GM06990 (cell line): ENCODE measurements at regions not wholly inside any gene's neighbourhood (a gene's known extent, or its start where the extent isn't known, plus 50 kb on each side); places are given as distances from the start of the nearest gene placed in this dataset.

Source experiments
- DNase-seq: peaks from one replicate; pipeline ENCODE4 v3.0.0-alpha.2; 2011; ENCODE audit not compliant: insufficient read length; ENCODE audit errors: extremely low read depth
- H3K27me3 ChIP-seq: replicated peaks from 2 replicates; pipeline ENCODE4 v1.6.0; 2011; ENCODE audit warnings: low read length; ENCODE audit not compliant: control insufficient read depth, insufficient read depth
- H3K36me3 ChIP-seq: 2 replicates; pipeline ENCODE4 v1.5.1; 2011; ENCODE audit warnings: low read length; ENCODE audit not compliant: control insufficient read depth, insufficient read depth
- H3K4me3 ChIP-seq: replicated peaks from 2 replicates; pipeline ENCODE4 v1.5.1; 2011; ENCODE audit warnings: low read depth, mild to moderate bottlenecking, control low read depth, low read length
- CTCF ChIP-seq: IDR thresholded peaks from 2 replicates; pipeline ENCODE4 v1.5.1; 2011; ENCODE audit warnings: low read length, control low read depth, mild to moderate bottlenecking, inconsistent platforms; ENCODE audit not compliant: insufficient read depth, poor library complexity, severe bottlenecking

DNA sequence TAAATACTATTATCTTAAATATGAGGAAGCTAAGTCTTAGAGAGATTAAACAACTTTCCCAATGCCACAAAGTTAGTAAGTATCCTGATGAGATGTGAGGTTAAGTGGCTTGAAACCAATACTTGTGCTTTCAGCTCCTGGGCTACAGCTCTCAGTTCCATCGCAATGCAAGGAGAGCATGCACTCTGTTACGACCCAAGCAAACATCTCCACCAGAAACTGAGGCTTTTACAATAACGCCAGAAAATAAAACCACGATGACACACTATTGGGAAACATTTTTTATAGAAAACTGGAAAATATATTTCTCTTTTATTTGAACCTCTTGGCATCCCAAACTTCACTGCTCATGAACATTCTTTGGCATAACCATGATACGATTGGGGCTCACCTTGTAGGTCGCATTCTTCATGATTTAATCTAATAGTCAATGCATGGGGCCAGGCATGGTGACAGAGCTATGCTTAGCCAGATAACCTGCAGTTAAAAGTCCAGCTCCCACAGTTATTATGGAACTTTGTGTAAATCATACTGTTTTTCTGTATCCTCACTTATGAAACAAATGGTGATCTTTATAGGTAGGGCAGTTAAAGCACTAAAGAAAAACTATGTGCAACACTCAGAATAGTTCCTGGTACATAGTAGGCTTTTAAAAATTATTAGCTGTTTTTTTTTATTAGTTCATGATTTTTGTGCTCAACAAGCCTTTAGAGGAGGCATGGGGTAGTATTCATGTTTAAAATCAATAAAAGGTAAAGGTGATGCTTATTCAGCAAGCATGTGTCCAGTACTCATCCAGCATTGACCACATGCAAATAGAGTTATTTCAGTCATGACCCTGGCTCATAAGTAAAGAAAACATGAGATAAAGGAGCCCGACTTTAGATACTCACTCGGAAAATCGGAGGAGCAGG lies 238.3 kb upstream of the TRIB2 start:
- TF ChIP-seq CTCF, result no peak
- DNase-seq, result no peak
- no peaks in the 10 kb centered on the region for H3K36me3 ChIP-seq

GRCh38 chr2:12479065-12479601 lies 237.6 kb upstream of the TRIB2 start:
- Histone ChIP-seq H3K4me3 (no peak overlapping the region), H3K36me3 (no peaks in the 10 kb centered on the region), H3K27me3 (no peaks in the 10 kb centered on the region)
- no peak for TF ChIP-seq CTCF
- no peak for DNase-seq

More for the DNA sequence above, 238.3 kb upstream of the TRIB2 start:
- H3K27me3 ChIP-seq, result no peaks in the 10 kb centered on the region
- no peak overlapping the region for H3K4me3 ChIP-seq

DNA sequence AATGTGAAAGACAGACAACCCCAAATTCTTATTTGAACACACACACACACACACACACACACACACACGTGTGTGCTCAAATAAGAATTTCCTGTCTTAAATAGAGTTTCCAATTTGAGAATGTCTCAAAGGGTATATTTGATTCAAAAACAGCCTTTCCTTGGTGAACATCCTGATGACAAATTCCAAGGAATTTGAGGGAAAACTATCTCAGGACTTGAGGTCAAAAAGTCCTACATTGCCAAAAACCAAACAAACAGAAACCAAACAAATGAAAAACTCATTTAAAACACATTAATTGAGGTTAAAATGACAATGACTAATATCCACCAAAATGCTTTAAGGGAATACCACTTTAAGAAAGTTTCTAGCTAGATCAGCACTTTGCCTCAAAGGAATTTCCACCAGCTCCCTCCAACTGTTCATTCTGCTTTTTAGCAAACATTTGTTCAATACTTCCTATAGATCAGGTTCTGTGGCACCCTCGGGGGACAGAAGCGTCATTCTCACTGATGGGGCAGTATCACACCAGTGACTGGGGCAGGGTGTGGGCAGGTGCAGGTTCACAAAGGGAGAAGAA lies 232.1 kb upstream of the TRIB2 start:
- DNase-seq, result no peak
- no peaks in the 10 kb centered on the region for H3K36me3 ChIP-seq
- H3K4me3 ChIP-seq, result no peak overlapping the region
- H3K27me3 ChIP-seq, result no peaks in the 10 kb centered on the region
- TF ChIP-seq CTCF, result no peak

DNA sequence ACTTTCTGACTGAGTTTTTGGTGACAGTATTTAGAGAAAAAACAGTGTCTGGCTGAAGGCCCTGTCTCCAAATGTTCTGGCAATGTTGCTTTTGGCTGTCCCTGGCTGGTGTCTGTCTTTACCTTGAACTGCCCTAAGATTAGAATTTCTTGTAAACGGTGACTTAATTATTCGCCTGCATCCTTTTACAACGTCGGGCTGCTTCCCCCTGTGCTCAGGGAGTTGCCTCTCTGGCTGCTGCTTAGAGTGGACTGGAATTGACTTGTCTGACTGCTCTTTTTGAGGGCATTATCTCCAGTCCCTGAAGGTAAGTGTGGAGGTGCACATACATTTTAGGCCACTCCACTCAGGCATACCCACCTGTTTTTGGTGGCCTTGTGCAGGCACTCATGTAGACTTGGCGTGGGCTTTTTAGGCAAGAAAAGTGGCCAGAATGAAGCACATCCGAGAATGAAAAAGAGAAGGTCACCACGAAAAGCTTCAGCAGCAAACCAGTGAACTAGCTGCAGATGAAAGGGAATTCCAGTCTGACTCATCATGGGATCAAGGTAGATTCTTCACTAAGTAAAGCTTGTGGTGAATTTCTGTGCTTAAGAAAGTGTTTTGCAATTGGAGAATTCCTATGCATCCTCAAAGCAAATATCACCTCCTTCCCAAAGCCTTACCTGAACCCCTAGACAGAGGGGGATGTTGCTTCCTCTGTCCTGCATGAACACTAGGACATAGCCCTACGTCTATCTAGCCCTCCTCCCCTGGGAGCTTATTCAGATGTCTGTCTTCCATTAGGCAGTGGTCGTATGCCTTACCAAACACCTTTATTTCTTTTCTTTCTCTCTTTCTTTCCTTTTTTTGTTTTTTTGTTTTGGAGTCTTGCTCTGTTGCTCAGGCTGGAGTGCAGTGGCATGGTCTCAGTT lies 230.3 kb upstream of the TRIB2 start:
- Histone ChIP-seq H3K36me3 (no peaks in the 10 kb centered on the region), H3K4me3 (no peak overlapping the region), H3K27me3 (no peaks in the 10 kb centered on the region)
- DNase-seq, result no peak
- TF ChIP-seq CTCF, result no peak

- no peak overlapping the region for H3K4me3 ChIP-seq
- TF ChIP-seq CTCF, result no peak
- no peaks in the 10 kb centered on the region for H3K36me3 ChIP-seq
- no peaks in the 10 kb centered on the region for H3K27me3 ChIP-seq
- DNase-seq, result no peak
Measured at GRCh38 chr2:12487253-12488004, 229.3 kb upstream of the TRIB2 start.
